Endothelial cell of umbilical vein (primary cell): ENCODE measurements at regions not wholly inside any gene's neighbourhood (a gene's known extent, or its start where the extent isn't known, plus 50 kb on each side); places are given as distances from the start of the nearest gene placed in this dataset.

Experiments used
- BruUV-seq: library from RNA; stranded (reverse); fragments of 400-500 nt; replicated peaks from 2 replicates; lab custom pipeline; 2021; lab: Mats Ljungman, UMichigan
- CTCF ChIA-PET: fragments of 300-600, 350-600 bp; sonication (Branson Sonifier 250); formaldehyde crosslinking; loops from one replicate; lab custom pipeline; 2021; ENCODE audit warnings: antibody characterized with exemption, inconsistent platforms; lab: Charles Lee
- POLR2A ChIA-PET: fragments of 300-600, 350-600 bp; sonication (Branson Sonifier 250); formaldehyde crosslinking; loops from one replicate; lab custom pipeline; 2021; ENCODE audit warnings: antibody characterized with exemption, inconsistent platforms; lab: Charles Lee
- DNase-seq: peaks from one replicate; pipeline ENCODE4 v3.0.0-alpha.2; 2011; ENCODE audit warnings: low read depth, low spot score
- FAIRE-seq: peaks from 2 replicates; lab custom pipeline; 2011; peaks lifted over from hg19 to GRCh38; lab: Jason Lieb, UNC
- H2AFZ ChIP-seq: 2 replicates; pipeline ENCODE4 v1.6.0; 2012; ENCODE audit warnings: low read depth, low read length, control low read depth, inconsistent platforms
- H3K27ac ChIP-seq: 2 replicates; pipeline ENCODE4 v1.5.1; 2011; ENCODE audit warnings: low read depth, mild to moderate bottlenecking, control low read depth, low read length, moderate library complexity; ENCODE audit not compliant: insufficient read depth
- H3K27me3 ChIP-seq, 2 experiments: 2 replicates each; pipeline versions ENCODE4 v1.6.0 to v1.6.1; 2011; ENCODE audit warnings: low read length in 2 of 2, mixed read lengths in 1 of 2; ENCODE audit not compliant: control insufficient read depth in 2 of 2, insufficient read depth in 2 of 2
- H3K36me3 ChIP-seq, 2 experiments: 2 replicates in 1 of 2; 3 replicates in 1 of 2; pipeline ENCODE4 v1.5.1; 2011; ENCODE audit warnings: low read length in 2 of 2, mild to moderate bottlenecking in 1 of 2, moderate library complexity in 1 of 2; ENCODE audit not compliant: control insufficient read depth in 2 of 2, insufficient read depth in 2 of 2; ENCODE audit errors: extremely low read depth in 1 of 2
- H3K4me1 ChIP-seq: 3 replicates; pipeline ENCODE4 v1.5.1; 2011; ENCODE audit warnings: mild to moderate bottlenecking, low read length; ENCODE audit not compliant: control insufficient read depth, insufficient read depth; ENCODE audit errors: extremely low read depth
- H3K4me2 ChIP-seq: 2 replicates; pipeline ENCODE4 v1.6.1; 2011; ENCODE audit warnings: low read length, control low read depth, mixed read lengths; ENCODE audit not compliant: insufficient read depth
- H3K4me3 ChIP-seq, 3 experiments: fragments of 200-600 bp in 1 of 3; sonication (generic), shearing (Covaris generic) in 1 of 3; replicated peaks in 1 of 3; 2 replicates each; pipeline ENCODE4 v1.5.1; 2011 to 2016; ENCODE audit warnings: control low read depth in 3 of 3, low read length in 3 of 3, mild to moderate bottlenecking in 2 of 3, inconsistent platforms in 1 of 3, low read depth in 1 of 3, moderate library complexity in 1 of 3; ENCODE audit not compliant: insufficient read depth in 1 of 3
- H3K79me2 ChIP-seq: 2 replicates; pipeline ENCODE4 v1.6.0; 2012; ENCODE audit warnings: low read length, inconsistent platforms; ENCODE audit not compliant: control insufficient read depth, insufficient read depth
- H3K9ac ChIP-seq: replicated peaks from 2 replicates; pipeline ENCODE3; 2011; ENCODE audit warnings: low read length, control low read depth; ENCODE audit not compliant: insufficient read depth; ENCODE audit errors: extremely low read depth
- H3K9me1 ChIP-seq: replicated peaks from 3 replicates; pipeline ENCODE4 v1.6.0; 2011; ENCODE audit warnings: mild to moderate bottlenecking, low read length; ENCODE audit not compliant: control insufficient read depth, insufficient read depth; ENCODE audit errors: extremely low read depth
- H3K9me3 ChIP-seq: replicated peaks from 2 replicates; pipeline ENCODE4 v1.5.1; 2012; ENCODE audit warnings: low read length, inconsistent platforms; ENCODE audit not compliant: control insufficient read depth, insufficient read depth
- H4K20me1 ChIP-seq: replicated peaks from 2 replicates; pipeline ENCODE3; 2011; ENCODE audit warnings: mild to moderate bottlenecking, low read length; ENCODE audit not compliant: control insufficient read depth, insufficient read depth; ENCODE audit errors: extremely low read depth
- EZH2 ChIP-seq: IDR thresholded peaks from 2 replicates; pipeline ENCODE4 v1.6.1; 2012; ENCODE audit warnings: borderline replicate concordance, low read depth, mild to moderate bottlenecking, moderate library complexity, low read length, inconsistent platforms; ENCODE audit not compliant: severe bottlenecking
- FOS ChIP-seq: IDR thresholded peaks from 2 replicates; pipeline ENCODE4 v1.6.1; 2011; ENCODE audit warnings: mild to moderate bottlenecking, low read length, moderate library complexity, borderline replicate concordance; ENCODE audit not compliant: insufficient read depth
- GATA2 ChIP-seq: IDR thresholded peaks from 2 replicates; pipeline ENCODE4 v1.7.0; 2011; ENCODE audit warnings: low read depth, mild to moderate bottlenecking, moderate library complexity, mixed read lengths, low read length; ENCODE audit not compliant: insufficient read length, insufficient read depth
- JUN ChIP-seq: IDR thresholded peaks from 2 replicates; pipeline ENCODE4 v1.6.1; 2011; ENCODE audit warnings: borderline replicate concordance, low read depth; ENCODE audit not compliant: insufficient read length, insufficient read depth
- MAX ChIP-seq: IDR thresholded peaks from 2 replicates; pipeline ENCODE4 v1.6.1; 2011; ENCODE audit not compliant: insufficient read depth, insufficient read length
- MYC ChIP-seq: IDR thresholded peaks from one replicate; pipeline ENCODE4 v1.6.1; 2011; ENCODE audit warnings: mild to moderate bottlenecking, low read depth, low read length
- POLR2A ChIP-seq: IDR thresholded peaks from 2 replicates; pipeline ENCODE4 v1.6.1; 2012; ENCODE audit warnings: low read depth, mild to moderate bottlenecking, control low read depth, low read length
- POLR2AphosphoS5 ChIP-seq: IDR thresholded peaks from 2 replicates; pipeline ENCODE4 v1.6.1; 2012; ENCODE audit warnings: low read depth, mild to moderate bottlenecking, control low read depth, low read length, moderate library complexity; ENCODE audit not compliant: insufficient read depth
- dilution Hi-C: fragments of 300-500 bp; cut with MboI; formaldehyde crosslinking; loops from one replicate; pipeline ENCODE4 v1.15.0; 2019; ENCODE audit warnings: low sequenced_read_pairs; ENCODE audit not compliant: extremely low pct_ligation_motif_present
- intact Hi-C: fragments of 100-400 bp; cut with micrococcal nuclease; formaldehyde crosslinking; loops from one replicate; pipeline ENCODE4 v1.10.0; 2022
- TF ChIP-seq, protein P1 (sequence below), 2 donors: IDR thresholded peaks; 1 replicate in 1 of 2; 2 replicates in 1 of 2; pipeline ENCODE4 v1.5.1; 2011; ENCODE audit warnings: low read length in 2 of 2, mild to moderate bottlenecking in 2 of 2, moderate library complexity in 2 of 2, control low read depth in 1 of 2, inconsistent platforms in 1 of 2, low read depth in 1 of 2; ENCODE audit not compliant: insufficient read depth in 1 of 2; ENCODE audit errors: extremely low read depth in 1 of 2

DNA sequence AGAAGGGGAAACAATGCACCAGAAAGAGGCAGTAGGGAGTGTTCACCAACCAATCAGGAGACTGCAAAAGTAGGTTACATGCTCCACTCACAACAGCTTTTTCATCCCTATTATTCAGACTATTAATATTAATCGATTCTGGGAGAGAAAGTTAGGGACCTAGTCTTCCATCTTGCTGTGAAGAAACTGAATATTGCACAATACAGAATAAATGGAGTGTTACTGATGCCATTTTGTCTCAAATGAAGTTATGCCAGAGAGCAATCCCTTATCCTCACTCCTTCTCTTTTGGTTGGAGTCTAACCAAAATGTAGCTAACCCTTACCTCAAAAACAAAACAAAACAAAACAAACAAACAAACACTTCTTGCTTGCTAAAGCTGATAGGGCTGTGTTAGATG, 1120.9 kb upstream of the GYPC start:
- Histone ChIP-seq H3K9me3 (no peaks in the 10 kb centered on the region), H3K4me1 (no peaks in the 10 kb centered on the region), H3K4me3 (no peak overlapping the region), H3K27me3 (no peaks in the 10 kb centered on the region), H3K36me3 (no peaks in the 10 kb centered on the region), H3K4me2 (no peak overlapping the region), H3K79me2 (no peaks in the 10 kb centered on the region), H2AFZ (no peak overlapping the region), H4K20me1 (no peaks in the 10 kb centered on the region), H3K9ac (no peak overlapping the region), H3K27ac (no peak overlapping the region), H3K9me1 (no peaks in the 10 kb centered on the region)
- no peak for FAIRE-seq
- CTCF ChIA-PET = no interaction called here
- DNase-seq = no peak
- POLR2A ChIA-PET = no interaction called here
- intact Hi-C loops (no loop called here), dilution Hi-C loops (no loop called here)
- no TSS peak for BruUV-seq
- TF ChIP-seq POLR2A (no peak), MAX (no peak), EZH2 (no peak), JUN (no peak), MYC (no peak), POLR2AphosphoS5 (no peak), GATA2 (no peak), FOS (no peak)
- TF ChIP-seq, protein P1, sequence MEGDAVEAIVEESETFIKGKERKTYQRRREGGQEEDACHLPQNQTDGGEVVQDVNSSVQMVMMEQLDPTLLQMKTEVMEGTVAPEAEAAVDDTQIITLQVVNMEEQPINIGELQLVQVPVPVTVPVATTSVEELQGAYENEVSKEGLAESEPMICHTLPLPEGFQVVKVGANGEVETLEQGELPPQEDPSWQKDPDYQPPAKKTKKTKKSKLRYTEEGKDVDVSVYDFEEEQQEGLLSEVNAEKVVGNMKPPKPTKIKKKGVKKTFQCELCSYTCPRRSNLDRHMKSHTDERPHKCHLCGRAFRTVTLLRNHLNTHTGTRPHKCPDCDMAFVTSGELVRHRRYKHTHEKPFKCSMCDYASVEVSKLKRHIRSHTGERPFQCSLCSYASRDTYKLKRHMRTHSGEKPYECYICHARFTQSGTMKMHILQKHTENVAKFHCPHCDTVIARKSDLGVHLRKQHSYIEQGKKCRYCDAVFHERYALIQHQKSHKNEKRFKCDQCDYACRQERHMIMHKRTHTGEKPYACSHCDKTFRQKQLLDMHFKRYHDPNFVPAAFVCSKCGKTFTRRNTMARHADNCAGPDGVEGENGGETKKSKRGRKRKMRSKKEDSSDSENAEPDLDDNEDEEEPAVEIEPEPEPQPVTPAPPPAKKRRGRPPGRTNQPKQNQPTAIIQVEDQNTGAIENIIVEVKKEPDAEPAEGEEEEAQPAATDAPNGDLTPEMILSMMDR (IDR thresholded peaks at IDR 0.05; ENCODE audit: extremely low read depth in 1 of 2, insufficient read depth in 1 of 2, low read depth in 1 of 2, low read length in 2 of 2) = no peak
